HCT116 (cell line): ENCODE measurements at regions not wholly inside any gene's neighbourhood (a gene's known extent, or its start where the extent isn't known, plus 50 kb on each side); places are given as distances from the start of the nearest gene placed in this dataset.

Experiments used
- ATAC-seq: fragments of 200-7000 bp; cut with Tn5 transposase; 2 replicates; pipeline ENCODE4 v1.9.1; 2020; ENCODE audit warnings: mild to moderate bottlenecking, moderate library complexity
- BruUV-seq: library from RNA; stranded (reverse); fragments of 400-500 nt; replicated peaks from 2 replicates; lab custom pipeline; 2021; lab: Mats Ljungman, UMichigan
- CTCF ChIA-PET: fragments of 300-600 bp; sonication (Branson Sonifier 250); formaldehyde crosslinking; loops from one replicate; lab custom pipeline; 2021; ENCODE audit warnings: antibody characterized with exemption; lab: Charles Lee
- POLR2A ChIA-PET: fragments of 300-600, 350-600 bp; sonication (Branson Sonifier 250); formaldehyde crosslinking; loops from one replicate; lab custom pipeline; 2021; ENCODE audit warnings: antibody characterized with exemption; lab: Charles Lee
- RAD21 ChIA-PET, 2 experiments: fragments of 300-600 bp; sonication (Branson Sonifier 250); formaldehyde crosslinking; loops; one replicate each; lab custom pipeline; 2023; ENCODE audit warnings: low total read pairs in 2 of 2; ENCODE audit not compliant: uncharacterized antibody in 2 of 2, unreplicated experiment in 2 of 2, low non-redundant PET in 1 of 2; lab: Charles Lee
- DNase-seq: peaks from one replicate; pipeline ENCODE4 v3.0.0-alpha.2; 2010; ENCODE audit warnings: low read depth, low spot score
- H2AFZ ChIP-seq: fragments of 200-600 bp; shearing (Covaris generic), sonication (generic); 2 replicates; pipeline ENCODE4 v1.6.1; 2017; ENCODE audit warnings: low read depth, mixed run types, mixed read lengths, antibody characterized with exemption, low read length; ENCODE audit not compliant: poor library complexity, severe bottlenecking
- H3K27ac ChIP-seq: 2 replicates; pipeline ENCODE4 v1.5.1; 2012; ENCODE audit warnings: low read depth, low read length
- H3K27me3 ChIP-seq: fragments of 200-600 bp; sonication (generic); 2 replicates; pipeline ENCODE4 v1.6.1; 2016; ENCODE audit warnings: mixed run types, low read length, mixed read lengths; ENCODE audit not compliant: insufficient read depth
- H3K36me3 ChIP-seq, 2 experiments: fragments of 200-500 bp in 1 of 2; fragments of 200-600 bp in 1 of 2; sonication (Bioruptor generic) in 1 of 2; sonication (generic) in 1 of 2; 2 replicates each; pipeline versions ENCODE4 v1.5.1 to v1.6.1; 2014 to 2016; ENCODE audit warnings: low read length in 2 of 2, inconsistent platforms in 1 of 2, mixed read lengths in 1 of 2, mixed run types in 1 of 2; ENCODE audit not compliant: insufficient read depth in 2 of 2, control insufficient read depth in 1 of 2
- H3K4me1 ChIP-seq, 2 experiments: fragments of 200-600 bp in 1 of 2; sonication (generic) in 1 of 2; 2 replicates each; pipeline versions ENCODE4 v1.5.1 to v1.6.1; 2012 to 2017; ENCODE audit warnings: low read length in 2 of 2, inconsistent platforms in 1 of 2, mild to moderate bottlenecking in 1 of 2, mixed read lengths in 1 of 2, mixed run types in 1 of 2, moderate library complexity in 1 of 2; ENCODE audit not compliant: insufficient read depth in 2 of 2, control insufficient read depth in 1 of 2
- H3K4me2 ChIP-seq: fragments of 200-600 bp; sonication (generic); 2 replicates; pipeline ENCODE4 v1.6.1; 2017; ENCODE audit warnings: mixed run types, low read length, mixed read lengths
- H3K4me3 ChIP-seq, 2 experiments: fragments of 200-600 bp in 1 of 2; sonication (generic) in 1 of 2; replicated peaks in 1 of 2; 2 replicates each; pipeline ENCODE4 v1.5.1; 2011 to 2016; ENCODE audit warnings: low read length in 2 of 2, control low read depth in 1 of 2, low read depth in 1 of 2, mild to moderate bottlenecking in 1 of 2, mixed read lengths in 1 of 2, mixed run types in 1 of 2
- H3K79me2 ChIP-seq: fragments of 200-600 bp; sonication (generic); 2 replicates; pipeline ENCODE4 v1.6.1; 2017; ENCODE audit warnings: mild to moderate bottlenecking, mixed run types, low read length, moderate library complexity, mixed read lengths; ENCODE audit not compliant: insufficient read depth
- H3K9ac ChIP-seq: fragments of 200-600 bp; sonication (generic); 2 replicates; pipeline ENCODE4 v1.6.1; 2016; ENCODE audit warnings: low read length, mixed read lengths
- H3K9me2 ChIP-seq: fragments of 200-600 bp; sonication (generic), shearing (Covaris generic); 2 replicates; pipeline ENCODE4 v1.6.1; 2017; ENCODE audit warnings: mixed run types, mild to moderate bottlenecking, moderate library complexity; ENCODE audit not compliant: insufficient read depth
- H3K9me3 ChIP-seq, 2 experiments: fragments of 200-500 bp in 1 of 2; fragments of 200-600 bp in 1 of 2; sonication (Bioruptor generic) in 1 of 2; sonication (generic) in 1 of 2; 2 replicates each; pipeline ENCODE4 v1.6.1; 2014 to 2017; ENCODE audit warnings: low read length in 2 of 2, mixed read lengths in 2 of 2, inconsistent platforms in 1 of 2, low read depth in 1 of 2, mild to moderate bottlenecking in 1 of 2, mixed run types in 1 of 2, moderate library complexity in 1 of 2; ENCODE audit not compliant: control insufficient read depth in 1 of 2, insufficient read depth in 1 of 2
- H4K20me1 ChIP-seq: fragments of 200-600 bp; sonication (generic), shearing (Covaris generic); 2 replicates; pipeline ENCODE4 v1.6.1; 2017; ENCODE audit warnings: mixed run types, mild to moderate bottlenecking, moderate library complexity; ENCODE audit not compliant: insufficient read depth
- CEBPB ChIP-seq: IDR thresholded peaks from 2 replicates; pipeline ENCODE4 v1.6.1; 2012; ENCODE audit warnings: low read depth
- EGR1 ChIP-seq: IDR thresholded peaks from 2 replicates; pipeline ENCODE4 v1.6.1; 2012; ENCODE audit warnings: low read depth
- EZH2 ChIP-seq: fragments of 200-600 bp; sonication (generic); IDR thresholded peaks from 2 replicates; pipeline ENCODE4 v1.6.1; 2017; ENCODE audit warnings: antibody characterized with exemption, mixed run types
- EZH2phosphoT487 ChIP-seq: fragments of 200-600 bp; IDR thresholded peaks from 2 replicates; pipeline ENCODE4 v1.6.1; 2018; ENCODE audit warnings: antibody characterized with exemption, borderline replicate concordance
- POLR2A ChIP-seq: IDR thresholded peaks from 2 replicates; pipeline ENCODE4 v1.7.0; 2011; ENCODE audit warnings: borderline replicate concordance; ENCODE audit not compliant: insufficient read depth, insufficient read length; ENCODE audit errors: extremely low read depth
- POLR2AphosphoS5 ChIP-seq: IDR thresholded peaks from 2 replicates; pipeline ENCODE4 v1.6.1; 2011; ENCODE audit warnings: mild to moderate bottlenecking, low read depth, low read length, moderate library complexity
- RAD21 ChIP-seq: IDR thresholded peaks from 2 replicates; pipeline ENCODE4 v1.6.1; 2012; ENCODE audit warnings: low read depth, mild to moderate bottlenecking
- REST ChIP-seq: IDR thresholded peaks from 2 replicates; pipeline ENCODE4 v1.6.1; 2012; ENCODE audit warnings: low read depth
- SIN3A ChIP-seq: IDR thresholded peaks from 2 replicates; pipeline ENCODE4 v1.6.1; 2012; ENCODE audit warnings: low read depth
- SP1 ChIP-seq: IDR thresholded peaks from 2 replicates; pipeline ENCODE4 v1.6.1; 2012; ENCODE audit warnings: low read depth
- SRF ChIP-seq: IDR thresholded peaks from 2 replicates; pipeline ENCODE4 v1.6.1; 2012; ENCODE audit warnings: low read depth
- TCF7L2 ChIP-seq: IDR thresholded peaks from 2 replicates; pipeline ENCODE4 v1.7.0; 2011; ENCODE audit warnings: borderline replicate concordance, inconsistent platforms; ENCODE audit not compliant: insufficient read depth, insufficient read length; ENCODE audit errors: extremely low read depth
- ZBTB33 ChIP-seq: IDR thresholded peaks from 2 replicates; pipeline ENCODE4 v1.6.1; 2011; ENCODE audit warnings: mild to moderate bottlenecking, low read length, moderate library complexity; ENCODE audit not compliant: insufficient replicate concordance; ENCODE audit errors: extremely low read depth
- ZFX ChIP-seq: fragments of 450-650 bp; IDR thresholded peaks from 2 replicates; pipeline ENCODE4 v1.6.1; 2017
- intact Hi-C: fragments of 100-400 bp; cut with micrococcal nuclease; formaldehyde crosslinking; loops from 2 replicates; pipeline ENCODE4 v1.10.0; 2022

DNA sequence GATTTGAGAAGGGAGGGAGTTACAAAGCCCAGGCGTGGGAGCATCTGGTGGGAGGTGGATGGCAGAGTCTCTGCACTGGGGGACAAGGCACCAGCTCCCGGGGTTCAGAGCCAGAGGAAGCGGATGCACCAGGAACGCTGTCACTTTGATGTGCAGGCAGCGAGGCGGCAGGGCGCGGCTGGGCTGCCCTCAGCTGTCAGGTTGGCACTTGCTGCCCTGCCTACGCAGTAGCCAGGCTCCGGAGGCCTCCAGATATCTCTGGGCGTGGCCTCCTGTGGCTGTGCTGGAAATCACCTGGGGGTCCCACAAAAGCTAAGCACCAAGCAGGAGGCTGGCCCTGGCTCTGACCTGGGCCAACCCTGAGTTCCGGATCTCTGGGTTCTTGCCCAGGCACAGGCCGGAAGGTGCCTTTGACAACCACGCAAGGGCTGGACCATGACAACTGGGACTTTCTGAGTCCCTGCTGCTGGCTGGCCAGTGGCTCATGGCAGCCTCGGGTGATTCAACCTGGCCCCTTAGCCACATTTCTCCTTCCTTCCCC lies 62.1 kb upstream of the MAP1LC3B2 start:
- CTCF ChIA-PET, result no interaction called here
- peak overlapping the region; percentile 71 for H3K9ac ChIP-seq
- no peaks in the 10 kb centered on the region for H4K20me1 ChIP-seq
- H3K4me3 ChIP-seq, result peak overlapping the region in 1 of 2 experiments; percentile 29; a peak in 2 of 4 replicates
- H3K27me3 ChIP-seq, result no peaks in the 10 kb centered on the region
- H3K36me3 ChIP-seq, result no peaks in the 10 kb centered on the region
- BruUV-seq, result no TSS peak
- peaks cover 75 to 97% of the 10 kb centered on the region in 2 experiments for H3K4me1 ChIP-seq
- peak; percentile 74 for DNase-seq
- H3K79me2 ChIP-seq, result peaks cover 11% of the 10 kb centered on the region; the same call in 1 of the 2 replicates
- intact Hi-C loops, result loop anchor here (2.0 to 5.0 kb wide), 2 partner anchors 62 to 220 kb away; partner anchors contain the start of gene MED13L
- peak overlapping the region; percentile 99 for H3K27ac ChIP-seq
- TF ChIP-seq TCF7L2, result peak; percentile 97
- TF ChIP-seq SP1, result no peak
- no peak for TF ChIP-seq EZH2
- TF ChIP-seq SRF, result no peak
- no peak for TF ChIP-seq SIN3A
- TF ChIP-seq CEBPB, result no peak
- TF ChIP-seq EGR1, result no peak
- no peak for TF ChIP-seq REST
- TF ChIP-seq ZFX, result peak; percentile 33; the same call in 1 of the 2 replicates
- TF ChIP-seq POLR2A, result no peak
- no peak for TF ChIP-seq ZBTB33
- no peak for TF ChIP-seq RAD21
- no peak for TF ChIP-seq EZH2phosphoT487
- TF ChIP-seq POLR2AphosphoS5, result peak; percentile 53; the same call in 1 of the 2 replicates
- H3K4me2 ChIP-seq, result peak overlapping the region; percentile 72
- H3K9me3 ChIP-seq, result no peaks in the 10 kb centered on the region
- RAD21 ChIA-PET, result interaction anchor here in 1 of 2 experiments (1.1 kb wide), 1 partner anchor 11 kb away, joined by 3 read pairs; no protein-coding TSS in a partner anchor
- POLR2A ChIA-PET, result interaction anchor here (1.0 to 5.7 kb wide), 5 partner anchors 10 to 94 kb away, joined by 3 to 53 read pairs (median 4); no protein-coding TSS in a partner anchor
- peak; percentile 71 for ATAC-seq
- no peak overlapping the region for H2AFZ ChIP-seq
- no peaks in the 10 kb centered on the region for H3K9me2 ChIP-seq
